CD14-positive monocyte (primary cell): ENCODE measurements at regions not wholly inside any gene's neighbourhood (a gene's known extent, or its start where the extent isn't known, plus 50 kb on each side); places are given as distances from the start of the nearest gene placed in this dataset.

Experiments used
- DNase-seq, 3 donors: peaks; one replicate each; pipeline ENCODE4 v3.0.0-alpha.2; 2011 to 2022
- H2AFZ ChIP-seq: 2 replicates; pipeline ENCODE4 v1.6.0; 2012; ENCODE audit warnings: mild to moderate bottlenecking, low read depth, low read length, inconsistent platforms; ENCODE audit not compliant: insufficient read depth, poor library complexity, severe bottlenecking
- H3K27ac ChIP-seq, 2 donors: 1 replicate in 1 of 2; 2 replicates in 1 of 2; pipeline ENCODE4 v1.5.1; 2012 to 2013; ENCODE audit warnings: low read length in 2 of 2, control low read depth in 1 of 2, inconsistent platforms in 1 of 2, low read depth in 1 of 2, mild to moderate bottlenecking in 1 of 2
- H3K27me3 ChIP-seq, 2 donors: one replicate each; pipeline versions ENCODE4 v1.6.0 to v1.6.1; 2011 to 2013; ENCODE audit warnings: low read length in 2 of 2; ENCODE audit not compliant: control insufficient read depth in 2 of 2, insufficient read depth in 2 of 2
- H3K36me3 ChIP-seq, 2 donors: replicated peaks in 1 of 2; 1 replicate in 1 of 2; 2 replicates in 1 of 2; pipeline versions ENCODE4 v1.5.1 to v1.6.1; 2012 to 2013; ENCODE audit warnings: low read length in 2 of 2, control low read depth in 1 of 2, inconsistent platforms in 1 of 2, mild to moderate bottlenecking in 1 of 2; ENCODE audit not compliant: insufficient read depth in 2 of 2, control insufficient read depth in 1 of 2
- H3K4me1 ChIP-seq, 2 donors: 1 replicate in 1 of 2; 2 replicates in 1 of 2; pipeline versions ENCODE4 v1.5.1 to v1.6.1; 2012 to 2013; ENCODE audit warnings: low read length in 2 of 2, control low read depth in 1 of 2, inconsistent platforms in 1 of 2, mild to moderate bottlenecking in 1 of 2, moderate library complexity in 1 of 2; ENCODE audit not compliant: insufficient read depth in 2 of 2, control insufficient read depth in 1 of 2
- H3K4me2 ChIP-seq: replicated peaks from 2 replicates; pipeline ENCODE3; 2012; ENCODE audit warnings: low read length, moderate library complexity, mild to moderate bottlenecking; ENCODE audit not compliant: poor library complexity, severe bottlenecking; ENCODE audit errors: extremely low read depth
- H3K4me3 ChIP-seq, 3 experiments: fragments of 200-600 bp in 1 of 3; sonication (generic) in 1 of 3; replicated peaks in 1 of 3; 1 replicate in 2 of 3; 2 replicates in 1 of 3; pipeline ENCODE4 v1.5.1; 2011 to 2013; ENCODE audit warnings: low read length in 3 of 3, mild to moderate bottlenecking in 3 of 3, control low read depth in 2 of 3, low read depth in 2 of 3, inconsistent platforms in 1 of 3, moderate library complexity in 1 of 3
- H3K79me2 ChIP-seq: 2 replicates; pipeline ENCODE4 v1.6.0; 2012; ENCODE audit warnings: mild to moderate bottlenecking, control low read depth, inconsistent platforms, low read length, moderate library complexity; ENCODE audit not compliant: insufficient read depth
- H3K9ac ChIP-seq: 2 replicates; pipeline ENCODE4 v1.6.0; 2017; ENCODE audit warnings: low read length, mild to moderate bottlenecking; ENCODE audit not compliant: insufficient read depth, poor library complexity, severe bottlenecking
- H3K9me3 ChIP-seq, 2 donors: replicated peaks in 1 of 2; 1 replicate in 1 of 2; 2 replicates in 1 of 2; pipeline versions ENCODE4 v1.5.1 to v1.6.1; 2012 to 2013; ENCODE audit warnings: low read length in 2 of 2, control low read depth in 1 of 2; ENCODE audit not compliant: control insufficient read depth in 1 of 2, insufficient read depth in 1 of 2
- H4K20me1 ChIP-seq: 2 replicates; pipeline ENCODE4 v1.6.0; 2012; ENCODE audit warnings: mild to moderate bottlenecking, low read length, control low read depth, moderate library complexity; ENCODE audit not compliant: insufficient read depth
- H3K27ac Mint-ChIP-seq, 7 donors: one replicate each; pipeline ENCODE4 v1.8.0; 2020; ENCODE audit warnings: mild to moderate bottlenecking in 7 of 7, mixed read lengths in 7 of 7, moderate library complexity in 6 of 7, inconsistent platforms in 2 of 7
- H3K27me3 Mint-ChIP-seq, 3 donors: one replicate each; pipeline ENCODE4 v1.8.0; 2021 to 2022; ENCODE audit warnings: low read depth in 3 of 3, mild to moderate bottlenecking in 3 of 3, mixed read lengths in 3 of 3, moderate library complexity in 3 of 3, inconsistent platforms in 1 of 3
- H3K36me3 Mint-ChIP-seq, 2 donors: one replicate each; pipeline ENCODE4 v1.8.0; 2020; ENCODE audit warnings: mixed read lengths in 2 of 2, inconsistent platforms in 1 of 2, mild to moderate bottlenecking in 1 of 2
- H3K4me1 Mint-ChIP-seq: one replicate; pipeline ENCODE4 v1.8.0; 2020; ENCODE audit warnings: mild to moderate bottlenecking, mixed read lengths
- H3K4me3 Mint-ChIP-seq, 2 donors: one replicate each; pipeline ENCODE4 v1.8.0; 2020; ENCODE audit warnings: mild to moderate bottlenecking in 2 of 2, mixed read lengths in 2 of 2, moderate library complexity in 1 of 2
- H3K9me3 Mint-ChIP-seq, 7 donors: one replicate each; pipeline ENCODE4 v1.8.0; 2020 to 2022; ENCODE audit warnings: mixed read lengths in 7 of 7, mild to moderate bottlenecking in 6 of 7, moderate library complexity in 6 of 7, inconsistent platforms in 2 of 7
- WGBS: methylation state at CpG from one replicate; pipeline ENCODE4 v1.1.5; 2013; ENCODE audit warnings: missing lambda C conversion rate; ENCODE audit not compliant: insufficient coverage; 5-methylcytosine and 5-hydroxymethylcytosine counted together
- intact Hi-C, 2 donors: fragments of 100-400 bp; cut with micrococcal nuclease; formaldehyde crosslinking; loops; one replicate each; pipeline versions ENCODE4 v1.15.0 to v1.15.1; 2023
- TF ChIP-seq, protein P1 (sequence below): fragments of 200-600 bp; IDR thresholded peaks from one replicate; pipeline ENCODE4 v1.8.0; 2022; ENCODE audit warnings: antibody characterized with exemption, mild to moderate bottlenecking

DNA sequence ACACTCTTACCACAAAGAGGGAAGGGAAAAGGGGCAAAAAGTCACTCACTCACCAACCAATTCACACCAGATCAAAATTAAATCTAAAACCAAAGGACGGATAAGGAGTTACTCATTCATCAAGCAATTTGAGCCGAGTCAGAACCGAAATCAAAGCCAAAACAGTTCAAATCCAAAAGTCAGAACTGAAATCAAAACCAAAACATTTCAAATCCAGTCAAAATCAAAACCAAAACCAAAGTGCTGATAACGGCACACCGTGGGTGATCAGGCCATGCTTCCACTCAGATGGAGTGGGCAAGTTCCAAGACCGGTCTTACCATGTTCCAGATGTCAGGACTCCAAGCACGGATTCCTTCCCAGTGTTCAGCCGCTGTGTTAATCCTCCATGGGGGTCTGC is 139.5 kb downstream of the SLC38A6 start:
- H3K27me3 ChIP-seq, result no peaks in the 10 kb centered on the region
- H3K4me2 ChIP-seq, result no peak overlapping the region
- H3K9me3 Mint-ChIP-seq, result peaks cover 20 to 47% (median 36%) of the 10 kb centered on the region in 7 donors
- no peaks in the 10 kb centered on the region for H4K20me1 ChIP-seq
- peaks cover 34 to 36% of the 10 kb centered on the region in 2 donors for H3K9me3 ChIP-seq
- no peaks in the 10 kb centered on the region for H3K36me3 ChIP-seq
- H3K27ac Mint-ChIP-seq, result peak overlapping the region; percentile 87 to 93 (median 90)
- no peak overlapping the region for H3K9ac ChIP-seq
- peaks cover 0 to 3% (median 2%) of the 10 kb centered on the region in 3 donors for H3K27me3 Mint-ChIP-seq
- no peak overlapping the region for H3K4me3 Mint-ChIP-seq
- no peaks in the 10 kb centered on the region for H3K79me2 ChIP-seq
- H2AFZ ChIP-seq, result peak overlapping the region; percentile 38
- peaks cover 7 to 20% of the 10 kb centered on the region in 2 donors for H3K4me1 ChIP-seq
- peaks cover 14% of the 10 kb centered on the region for H3K4me1 Mint-ChIP-seq
- intact Hi-C loops, result no loop called here
- H3K36me3 Mint-ChIP-seq, result peaks cover 0 to 3% of the 10 kb centered on the region in 2 donors
- peak overlapping the region; percentile 36 to 83 for H3K27ac ChIP-seq
- H3K4me3 ChIP-seq, result peak overlapping the region in 1 of 3 experiments; percentile 37
- WGBS, result 96% methylated on average over 8 of the region's 8 CpGs
- no peak for DNase-seq
- TF ChIP-seq, protein P1, sequence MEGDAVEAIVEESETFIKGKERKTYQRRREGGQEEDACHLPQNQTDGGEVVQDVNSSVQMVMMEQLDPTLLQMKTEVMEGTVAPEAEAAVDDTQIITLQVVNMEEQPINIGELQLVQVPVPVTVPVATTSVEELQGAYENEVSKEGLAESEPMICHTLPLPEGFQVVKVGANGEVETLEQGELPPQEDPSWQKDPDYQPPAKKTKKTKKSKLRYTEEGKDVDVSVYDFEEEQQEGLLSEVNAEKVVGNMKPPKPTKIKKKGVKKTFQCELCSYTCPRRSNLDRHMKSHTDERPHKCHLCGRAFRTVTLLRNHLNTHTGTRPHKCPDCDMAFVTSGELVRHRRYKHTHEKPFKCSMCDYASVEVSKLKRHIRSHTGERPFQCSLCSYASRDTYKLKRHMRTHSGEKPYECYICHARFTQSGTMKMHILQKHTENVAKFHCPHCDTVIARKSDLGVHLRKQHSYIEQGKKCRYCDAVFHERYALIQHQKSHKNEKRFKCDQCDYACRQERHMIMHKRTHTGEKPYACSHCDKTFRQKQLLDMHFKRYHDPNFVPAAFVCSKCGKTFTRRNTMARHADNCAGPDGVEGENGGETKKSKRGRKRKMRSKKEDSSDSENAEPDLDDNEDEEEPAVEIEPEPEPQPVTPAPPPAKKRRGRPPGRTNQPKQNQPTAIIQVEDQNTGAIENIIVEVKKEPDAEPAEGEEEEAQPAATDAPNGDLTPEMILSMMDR, result no peak

DNA sequence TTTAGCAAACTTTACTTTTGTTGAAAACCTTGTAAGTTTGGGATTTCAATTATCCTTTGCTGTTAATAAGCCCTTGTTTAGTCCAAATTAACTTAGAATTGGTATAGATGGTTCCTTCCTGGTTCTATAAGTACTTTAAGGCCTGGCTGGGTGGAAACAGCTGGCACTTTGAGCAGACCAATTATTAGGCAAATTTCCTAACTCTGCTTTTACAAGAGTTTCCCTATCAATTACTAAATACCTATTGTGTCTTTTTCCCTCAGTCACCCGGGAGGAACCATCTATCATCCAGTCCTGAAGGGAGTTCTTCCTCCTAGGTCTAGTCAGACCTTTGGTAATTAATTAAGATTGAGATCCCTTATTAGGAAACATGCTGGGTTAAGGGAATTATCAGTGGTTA is 138.0 kb downstream of the SLC38A6 start:
- Histone ChIP-seq H4K20me1 (no peaks in the 10 kb centered on the region), H2AFZ (no peak overlapping the region), H3K9ac (no peak overlapping the region), H3K27ac (no peak overlapping the region), H3K4me1 (peaks cover 7 to 20% of the 10 kb centered on the region in 2 donors), H3K9me3 (peaks cover 50% of the 10 kb centered on the region in 2 donors), H3K4me3 (no peak overlapping the region), H3K27me3 (no peaks in the 10 kb centered on the region), H3K4me2 (no peak overlapping the region), H3K36me3 (no peaks in the 10 kb centered on the region), H3K79me2 (no peaks in the 10 kb centered on the region)
- Mint-ChIP-seq H3K4me3 (no peak overlapping the region), H3K27ac (no peak overlapping the region), H3K27me3 (peaks cover 0 to 3% (median 0%) of the 10 kb centered on the region in 3 donors), H3K36me3 (peaks cover 3 to 5% of the 10 kb centered on the region in 2 donors), H3K9me3 (peaks cover 27 to 63% (median 51%) of the 10 kb centered on the region in 7 donors), H3K4me1 (peaks cover 14% of the 10 kb centered on the region)
- DNase-seq, result no peak
- TF ChIP-seq, protein P1, result no peak
- intact Hi-C loops, result no loop called here
- WGBS, result no CpG with 5 or more reads among the region's 1 CpG
